T-helper 17 cell (primary cell): ENCODE measurements at regions not wholly inside any gene's neighbourhood (a gene's known extent, or its start where the extent isn't known, plus 50 kb on each side); places are given as distances from the start of the nearest gene placed in this dataset.
A peak's percentile ranks its signal among the peaks of the same experiment; 100 is the strongest.

Experiments used
- ATAC-seq: fragments of 150-1000 bp; cut with Tn5 transposase; 2 replicates; pipeline ENCODE4 v1.10.0; 2021; ENCODE audit warnings: mild to moderate bottlenecking, moderate library complexity
- DNase-seq, 3 donors: peaks; one replicate each; pipeline versions ENCODE4 v3.0.0 to v3.0.0-alpha.2; 2020 to 2021
- H3K9me3 ChIP-seq: one replicate; pipeline ENCODE4 v1.7.0; 2013; ENCODE audit warnings: low read length, mild to moderate bottlenecking; ENCODE audit not compliant: control insufficient read depth, poor library complexity, severe bottlenecking
- H3K27ac Mint-ChIP-seq: one replicate; pipeline ENCODE4 v1.8.0; 2022; ENCODE audit warnings: mild to moderate bottlenecking, moderate library complexity, mixed read lengths
- H3K27me3 Mint-ChIP-seq: one replicate; pipeline ENCODE4 v1.8.0; 2022; ENCODE audit warnings: mixed read lengths
- H3K36me3 Mint-ChIP-seq: one replicate; pipeline ENCODE4 v1.8.0; 2022; ENCODE audit warnings: low read depth, mixed read lengths
- H3K4me1 Mint-ChIP-seq: one replicate; pipeline ENCODE4 v1.8.0; 2022; ENCODE audit warnings: mild to moderate bottlenecking, mixed read lengths
- H3K4me3 Mint-ChIP-seq: one replicate; pipeline ENCODE4 v1.8.0; 2022; ENCODE audit warnings: mild to moderate bottlenecking, moderate library complexity, mixed read lengths

DNA sequence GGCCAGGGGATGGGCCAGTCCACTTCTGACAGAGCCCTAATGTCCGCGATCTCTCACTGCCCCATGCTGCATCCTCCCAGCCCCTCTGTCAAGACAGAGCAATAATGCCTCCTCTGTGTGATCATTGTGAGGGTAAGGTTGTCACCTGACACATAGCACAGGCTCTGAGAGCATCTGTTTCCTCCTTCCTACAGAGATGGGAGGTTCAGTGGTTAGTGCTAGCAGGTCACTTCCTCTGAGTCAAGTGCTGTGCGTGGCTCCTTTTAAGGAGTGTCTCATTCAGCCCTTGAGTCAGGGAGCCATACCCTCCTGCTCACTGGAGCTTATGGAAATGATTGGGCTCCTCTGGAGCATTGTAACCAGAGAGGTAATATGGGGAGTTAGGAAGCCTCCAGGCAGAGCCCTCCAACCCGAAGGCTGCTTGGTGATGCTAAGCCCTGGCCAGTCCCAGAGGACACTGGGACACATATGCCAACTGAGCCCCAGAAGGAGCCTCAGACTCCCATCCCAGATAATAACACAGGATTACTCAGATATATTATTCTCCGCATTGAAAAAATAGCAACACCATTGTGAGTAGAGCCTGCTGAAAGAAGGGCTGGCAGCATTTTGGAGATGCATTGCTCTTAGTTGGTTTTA, 189.0 kb downstream of the GALNT1 start:
- Mint-ChIP-seq H3K4me1 (no peaks in the 10 kb centered on the region), H3K27me3 (peaks cover 14% of the 10 kb centered on the region), H3K36me3 (no peaks in the 10 kb centered on the region), H3K27ac (no peak overlapping the region), H3K4me3 (no peak overlapping the region)
- DNase-seq (no peak), ATAC-seq (peak; percentile 32)
- H3K9me3 ChIP-seq, result no peaks in the 10 kb centered on the region

- no peaks in the 10 kb centered on the region for H3K9me3 ChIP-seq
- Mint-ChIP-seq H3K27ac (no peak overlapping the region), H3K4me1 (no peaks in the 10 kb centered on the region), H3K27me3 (peaks cover 20% of the 10 kb centered on the region), H3K4me3 (no peak overlapping the region), H3K36me3 (no peaks in the 10 kb centered on the region)
- DNase-seq (no peak), ATAC-seq (no peak)
These were observed 189.6 kb downstream of the GALNT1 start for GRCh38 chr18:35771172-35771571.

- H3K36me3 Mint-ChIP-seq, result no peaks in the 10 kb centered on the region
- no peaks in the 10 kb centered on the region for H3K4me1 Mint-ChIP-seq
- DNase-seq (no peak), ATAC-seq (no peak)
- no peak overlapping the region for H3K27ac Mint-ChIP-seq
- no peak overlapping the region for H3K4me3 Mint-ChIP-seq
- no peaks in the 10 kb centered on the region for H3K9me3 ChIP-seq
- peaks cover 38% of the 10 kb centered on the region for H3K27me3 Mint-ChIP-seq
These were observed 194.3 kb downstream of the GALNT1 start for GRCh38 chr18:35775887-35776286.

DNA sequence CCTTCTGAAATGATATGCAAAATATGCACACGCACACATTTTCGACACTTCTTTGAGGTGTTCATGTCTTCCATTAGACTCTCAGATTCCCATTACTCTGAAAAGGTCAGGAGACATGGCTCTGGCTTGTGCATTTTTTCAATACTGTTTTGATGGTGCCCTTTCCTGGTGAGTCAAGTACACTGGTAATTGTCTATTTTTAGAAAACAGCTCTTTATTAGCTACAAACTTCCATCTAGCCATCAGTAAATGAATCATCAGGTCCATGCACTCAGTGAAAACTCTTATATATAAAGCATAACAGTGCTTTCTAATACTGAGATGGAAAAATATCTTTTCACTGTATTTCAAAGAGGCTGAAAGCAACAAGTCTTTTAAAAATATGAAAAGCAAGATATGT, 194.9 kb downstream of the GALNT1 start:
- no peaks in the 10 kb centered on the region for H3K36me3 Mint-ChIP-seq
- H3K4me1 Mint-ChIP-seq, result no peaks in the 10 kb centered on the region
- peaks cover 44% of the 10 kb centered on the region for H3K27me3 Mint-ChIP-seq
- DNase-seq (no peak), ATAC-seq (no peak)
- no peak overlapping the region for H3K4me3 Mint-ChIP-seq
- no peaks in the 10 kb centered on the region for H3K9me3 ChIP-seq
- H3K27ac Mint-ChIP-seq, result no peak overlapping the region

- Mint-ChIP-seq H3K4me1 (no peaks in the 10 kb centered on the region), H3K27me3 (peaks cover 48% of the 10 kb centered on the region), H3K36me3 (no peaks in the 10 kb centered on the region), H3K27ac (no peak overlapping the region), H3K4me3 (no peak overlapping the region)
- DNase-seq, result no peak
- H3K9me3 ChIP-seq, result no peaks in the 10 kb centered on the region
- ATAC-seq, result no peak
These were observed 195.4 kb upstream of the RMP24 start for GRCh38 chr18:35777039-35777438.

DNA sequence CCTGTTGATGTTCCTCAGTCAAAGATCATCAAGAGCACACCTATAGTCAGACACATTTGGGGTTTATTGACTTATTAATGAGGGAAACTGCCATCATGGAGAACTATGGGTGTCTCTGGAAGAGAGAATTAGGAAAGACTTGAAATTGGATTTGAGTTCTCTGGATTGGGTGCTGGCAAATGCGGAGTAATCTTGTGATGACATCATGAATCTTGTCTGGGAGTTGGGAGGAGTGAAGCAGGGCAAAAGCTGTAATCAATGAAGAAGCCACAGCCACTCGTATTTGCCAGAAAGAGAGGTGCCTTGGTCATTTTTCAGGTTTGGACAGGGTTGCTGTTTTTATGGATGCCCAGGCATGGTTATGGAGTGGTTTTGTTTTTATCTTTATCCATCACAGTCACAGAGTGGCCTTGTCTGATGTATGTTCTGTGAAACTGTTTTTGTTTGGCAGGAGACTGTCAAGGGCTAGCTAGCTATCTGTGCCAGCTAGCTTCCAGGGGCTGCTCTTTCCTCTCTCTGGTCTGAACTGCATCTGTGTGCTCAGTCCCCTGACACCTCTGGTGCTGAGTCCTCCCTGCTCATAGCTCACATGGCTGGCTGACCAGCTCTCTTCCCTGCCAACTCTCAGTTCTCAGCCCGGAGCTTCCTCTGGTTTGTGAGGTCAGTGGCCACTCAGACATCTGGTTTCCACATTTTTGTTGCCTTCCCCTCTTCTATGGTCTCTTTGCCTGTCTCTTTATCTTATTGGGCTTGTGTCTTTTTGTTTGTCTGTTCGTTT, 193.4 kb upstream of the RMP24 start:
- Mint-ChIP-seq H3K4me1 (no peaks in the 10 kb centered on the region), H3K36me3 (no peaks in the 10 kb centered on the region), H3K27me3 (peaks cover 65% of the 10 kb centered on the region), H3K4me3 (no peak overlapping the region), H3K27ac (no peak overlapping the region)
- ATAC-seq (no peak), DNase-seq (no peak)
- H3K9me3 ChIP-seq, result no peaks in the 10 kb centered on the region

DNA sequence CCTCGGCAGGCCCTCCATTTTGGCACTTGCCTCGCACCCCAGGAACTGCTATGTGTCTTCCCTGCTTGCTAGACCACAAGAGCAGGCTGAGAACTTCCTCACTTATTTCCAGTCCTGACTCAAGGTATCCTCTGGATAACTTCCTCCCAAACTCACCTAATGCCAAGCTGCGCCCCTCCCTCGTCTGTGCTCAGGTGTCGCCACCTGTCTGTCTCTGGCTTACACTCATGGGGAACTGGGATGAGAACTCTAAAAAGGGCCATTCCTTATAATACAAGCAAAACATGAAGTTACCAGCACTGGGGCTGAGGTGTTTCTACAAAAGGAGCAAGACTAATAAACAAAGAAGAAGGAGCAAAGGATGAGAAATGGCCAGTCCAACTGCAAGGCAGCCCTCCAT, 191.5 kb upstream of the RMP24 start:
- H3K4me1 Mint-ChIP-seq, result no peaks in the 10 kb centered on the region
- H3K27ac Mint-ChIP-seq, result no peak overlapping the region
- DNase-seq, result no peak
- no peaks in the 10 kb centered on the region for H3K36me3 Mint-ChIP-seq
- no peak for ATAC-seq
- H3K9me3 ChIP-seq, result no peaks in the 10 kb centered on the region
- peaks cover 58% of the 10 kb centered on the region for H3K27me3 Mint-ChIP-seq
- no peak overlapping the region for H3K4me3 Mint-ChIP-seq

- no peak overlapping the region for H3K27ac Mint-ChIP-seq
- no peaks in the 10 kb centered on the region for H3K4me1 Mint-ChIP-seq
- H3K4me3 Mint-ChIP-seq, result no peak overlapping the region
- no peak for ATAC-seq
- DNase-seq, result no peak
- H3K36me3 Mint-ChIP-seq, result no peaks in the 10 kb centered on the region
- H3K9me3 ChIP-seq, result no peaks in the 10 kb centered on the region
- H3K27me3 Mint-ChIP-seq, result peaks cover 56% of the 10 kb centered on the region
These were observed 189.6 kb upstream of the RMP24 start for GRCh38 chr18:35782926-35783325.

DNA sequence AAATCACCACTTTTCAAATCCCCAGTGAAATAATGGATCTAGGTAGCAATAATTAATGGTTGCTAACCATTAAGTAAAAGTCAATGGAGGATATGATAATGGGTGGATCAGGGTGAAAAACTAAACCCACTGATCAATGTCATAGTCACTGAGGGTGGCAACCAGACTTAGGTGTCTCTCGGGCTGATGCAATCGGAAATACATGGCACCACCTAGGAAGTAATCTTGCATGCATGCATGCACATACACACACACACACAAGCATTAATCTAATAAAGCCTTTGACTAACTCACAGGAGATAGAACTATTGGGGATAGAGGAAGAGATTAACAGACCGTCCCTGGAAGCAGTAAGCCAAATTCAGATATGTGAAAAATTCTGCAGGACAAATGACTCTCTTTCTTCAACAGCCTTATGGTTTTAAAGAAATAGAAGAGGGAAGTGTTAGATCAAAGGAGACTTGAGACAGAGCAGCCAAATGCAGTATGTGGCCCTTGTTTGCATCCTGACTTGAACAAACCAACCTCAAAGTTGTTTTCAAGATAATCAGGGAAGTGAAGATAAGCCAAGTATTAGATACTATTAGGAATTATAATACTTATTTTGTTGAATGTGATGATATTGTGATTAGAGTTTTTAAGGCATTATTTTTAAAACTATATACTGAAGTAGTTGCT, 186.0 kb upstream of the RMP24 start:
- no peaks in the 10 kb centered on the region for H3K4me1 Mint-ChIP-seq

GRCh38 chr18:35789543-35789942, 182.9 kb upstream of the RMP24 start:
- peaks cover 34% of the 10 kb centered on the region for H3K27me3 Mint-ChIP-seq
- H3K36me3 Mint-ChIP-seq, result no peaks in the 10 kb centered on the region
- DNase-seq, result no peak
- H3K9me3 ChIP-seq, result no peaks in the 10 kb centered on the region
- H3K4me3 Mint-ChIP-seq, result no peak overlapping the region
- no peak for ATAC-seq
- H3K27ac Mint-ChIP-seq, result no peak overlapping the region
- no peaks in the 10 kb centered on the region for H3K4me1 Mint-ChIP-seq

More for the DNA sequence above, 186.0 kb upstream of the RMP24 start:
- no peak overlapping the region for H3K4me3 Mint-ChIP-seq
- no peak overlapping the region for H3K27ac Mint-ChIP-seq
- no peaks in the 10 kb centered on the region for H3K36me3 Mint-ChIP-seq
- no peaks in the 10 kb centered on the region for H3K9me3 ChIP-seq
- DNase-seq (no peak), ATAC-seq (no peak)
- peaks cover 53% of the 10 kb centered on the region for H3K27me3 Mint-ChIP-seq

GRCh38 chr18:35797948-35798347, 174.5 kb upstream of the RMP24 start:
- no peak for DNase-seq
- no peak for ATAC-seq
- peaks cover 22% of the 10 kb centered on the region for H3K27me3 Mint-ChIP-seq
- H3K27ac Mint-ChIP-seq, result no peak overlapping the region
- no peaks in the 10 kb centered on the region for H3K4me1 Mint-ChIP-seq
- H3K9me3 ChIP-seq, result no peaks in the 10 kb centered on the region
- H3K36me3 Mint-ChIP-seq, result no peaks in the 10 kb centered on the region
- no peak overlapping the region for H3K4me3 Mint-ChIP-seq

DNA sequence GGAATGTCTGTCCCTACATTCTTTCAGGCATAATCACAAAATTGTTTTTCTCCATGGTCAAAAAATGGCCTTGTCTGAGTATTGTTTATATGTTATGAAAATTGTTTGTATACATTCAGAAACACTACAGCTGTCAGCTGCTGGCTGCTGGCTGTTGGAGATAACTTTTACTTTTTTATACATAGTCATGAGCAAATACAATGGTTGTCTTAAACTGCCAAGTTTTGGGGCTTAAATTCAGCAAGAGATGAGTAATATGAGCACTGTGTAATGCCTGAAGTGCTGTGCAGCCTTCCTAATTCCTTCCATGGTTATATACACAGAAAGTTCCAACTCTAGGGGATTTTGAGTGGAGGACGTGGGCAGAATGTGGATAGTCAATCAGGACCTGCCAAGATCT, 168.9 kb upstream of the RMP24 start:
- DNase-seq, result no peak
- no peaks in the 10 kb centered on the region for H3K9me3 ChIP-seq
- Mint-ChIP-seq H3K4me1 (no peaks in the 10 kb centered on the region), H3K27ac (no peak overlapping the region), H3K4me3 (no peak overlapping the region), H3K27me3 (peaks cover 42% of the 10 kb centered on the region), H3K36me3 (peaks cover 2% of the 10 kb centered on the region)
- no peak for ATAC-seq

GRCh38 chr18:35804377-35804776, 168.1 kb upstream of the RMP24 start:
- Mint-ChIP-seq H3K36me3 (peaks cover 2% of the 10 kb centered on the region), H3K27ac (no peak overlapping the region), H3K4me1 (no peaks in the 10 kb centered on the region), H3K27me3 (peaks cover 47% of the 10 kb centered on the region), H3K4me3 (no peak overlapping the region)
- ATAC-seq (no peak), DNase-seq (no peak)
- H3K9me3 ChIP-seq, result no peaks in the 10 kb centered on the region
